Stimulated activated CD4-positive, alpha-beta T cell treated with anti-CD3 and anti-CD28 coated beads, TNF-alpha, amount 100 ng/mL, for 24 hours (primary cell): ENCODE measurements at regions not wholly inside any gene's neighbourhood (a gene's known extent, or its start where the extent isn't known, plus 50 kb on each side); places are given as distances from the start of the nearest gene placed in this dataset.
"Not testable (repeated sequence)": the region's sequence is repeated elsewhere in the genome, so short reads cannot be mapped to it uniquely, and the experiment has no call there.

ENCODE experiments used
- DNase-seq, 3 experiments: peaks; one replicate each; pipeline ENCODE4 v3.0.0-alpha.2; 2020; ENCODE audit warnings: low read depth in 3 of 3

- not testable (repeated sequence) for DNase-seq
Observed at GRCh38 chrY:10958122-10958521, 1430.4 kb downstream of the TSPY10 start.

GRCh38 chrY:10973422-10973821, 1445.7 kb downstream of the TSPY10 start:
- no peak for DNase-seq

- DNase-seq = no peak
Observed at GRCh38 chrY:10986655-10987054, 1459.0 kb downstream of the TSPY10 start.

- no peak for DNase-seq
Observed at GRCh38 chrY:10987626-10988025, 1459.9 kb downstream of the TSPY10 start.

GRCh38 chrY:10993955-10994354, 1466.3 kb downstream of the TSPY10 start:
- DNase-seq = no peak

- DNase-seq = not testable (repeated sequence)
Observed at GRCh38 chrY:10999715-11000114, 1472.0 kb downstream of the TSPY10 start.

GRCh38 chrY:11014229-11014628, 1486.5 kb downstream of the TSPY10 start:
- not testable (repeated sequence) for DNase-seq

GRCh38 chrY:11022734-11023133, 1495.1 kb downstream of the TSPY10 start:
- DNase-seq = no peak

- DNase-seq = no peak
Observed at GRCh38 chrY:11044234-11044883, 1516.7 kb downstream of the TSPY10 start.

- DNase-seq = no peak
Observed at GRCh38 chrY:11063486-11063885, 1535.8 kb downstream of the TSPY10 start.

- no peak for DNase-seq
Observed at GRCh38 chrY:11063960-11064359, 1536.3 kb downstream of the TSPY10 start.

- no peak for DNase-seq
Observed at GRCh38 chrY:11064376-11064775, 1536.7 kb downstream of the TSPY10 start.

- DNase-seq = no peak
Observed at GRCh38 chrY:11069271-11069670, 1541.6 kb downstream of the TSPY10 start.

GRCh38 chrY:11070250-11071113, 1542.8 kb downstream of the TSPY10 start:
- no peak for DNase-seq

GRCh38 chrY:11085801-11086200, 1558.1 kb downstream of the TSPY10 start:
- DNase-seq = not testable (repeated sequence)

GRCh38 chrY:11097498-11097897, 1569.8 kb downstream of the TSPY10 start:
- DNase-seq = not testable (repeated sequence)

GRCh38 chrY:11098419-11098818, 1570.7 kb downstream of the TSPY10 start:
- DNase-seq = not testable (repeated sequence)

GRCh38 chrY:11099004-11099403, 1571.3 kb downstream of the TSPY10 start:
- DNase-seq = no peak

- not testable (repeated sequence) for DNase-seq
Observed at GRCh38 chrY:11100472-11100871, 1572.8 kb downstream of the TSPY10 start.

- DNase-seq = not testable (repeated sequence)
Observed at GRCh38 chrY:11102987-11103386, 1575.3 kb downstream of the TSPY10 start.

GRCh38 chrY:11107127-11107918, 1579.6 kb downstream of the TSPY10 start:
- not testable (repeated sequence) for DNase-seq

GRCh38 chrY:11151724-11152123, 1549.3 kb upstream of the USP9Y start:
- DNase-seq = not testable (repeated sequence)
